NCI-H2107 treated with DMSO at 0.1 percent for 48 hours (cell line): ENCODE measurements at regions not wholly inside any gene's neighbourhood (a gene's known extent, or its start where the extent isn't known, plus 50 kb on each side); places are given as distances from the start of the nearest gene placed in this dataset.
A peak's percentile ranks its signal among the peaks of the same experiment; 100 is the strongest.

Experiments used
- DNase-seq: peaks from one replicate; lab custom pipeline; 2025; ENCODE audit not compliant: unreplicated experiment; lab: John Stamatoyannopoulos, UW

DNA sequence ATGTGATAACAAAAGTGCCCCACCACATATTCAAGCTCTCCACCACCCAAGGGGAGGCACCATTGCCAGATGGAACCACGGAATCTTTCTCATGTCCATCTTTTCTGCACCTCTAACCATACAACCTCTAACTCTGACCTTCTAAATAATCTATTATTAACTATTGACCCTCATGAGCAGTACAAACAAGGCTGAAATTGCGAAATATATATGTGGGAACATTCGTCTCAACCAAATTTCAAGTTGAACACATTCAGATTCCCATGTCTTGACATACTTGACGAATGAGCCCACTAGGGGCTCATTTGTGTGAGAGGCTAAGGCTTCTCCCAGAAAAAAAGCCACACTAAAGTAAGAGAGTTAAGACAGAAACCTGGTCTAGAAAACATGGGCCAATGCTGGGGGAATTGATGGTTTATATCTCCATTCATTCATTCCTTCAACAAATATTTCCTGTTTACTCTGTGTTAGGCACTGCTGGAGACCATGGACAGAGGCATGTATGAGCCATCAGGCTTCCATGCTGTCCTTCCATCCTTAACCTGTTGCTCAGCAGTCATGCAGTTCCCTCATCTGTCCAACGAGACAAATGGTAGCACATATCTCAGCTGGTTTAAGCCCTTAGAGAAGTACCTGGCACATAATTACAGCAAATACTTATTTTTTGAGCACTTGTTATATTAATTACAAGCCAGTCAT is 130.4 kb downstream of the ESM1 start:
- DNase-seq = no peak

DNA sequence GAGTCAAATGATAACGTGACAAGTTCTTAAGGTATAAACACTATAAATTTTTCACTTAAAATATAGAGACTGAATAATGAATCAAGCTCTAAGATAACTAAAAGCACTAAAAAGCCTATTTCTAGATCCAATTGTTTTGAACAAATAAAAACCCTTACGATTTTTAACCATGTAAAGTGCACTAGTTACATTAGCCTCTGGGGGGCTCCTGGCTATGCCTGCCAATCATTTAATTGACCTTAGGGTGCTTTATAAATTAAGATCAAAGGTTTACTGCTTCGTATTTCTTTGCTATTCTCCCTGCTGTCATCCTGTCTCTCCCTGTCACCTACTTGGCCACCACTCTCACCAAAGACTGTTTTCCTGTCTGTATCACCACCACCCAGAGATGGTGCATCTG is 133.4 kb downstream of the ESM1 start:
- no peak for DNase-seq

GRCh38 chr5:54851449-54851848 is 133.9 kb downstream of the ESM1 start:
- no peak for DNase-seq

- peak; percentile 22 for DNase-seq
These were observed 136.8 kb downstream of the ESM1 start for GRCh38 chr5:54848581-54848980.

GRCh38 chr5:54845567-54845941 is 139.8 kb downstream of the ESM1 start:
- no peak for DNase-seq

DNA sequence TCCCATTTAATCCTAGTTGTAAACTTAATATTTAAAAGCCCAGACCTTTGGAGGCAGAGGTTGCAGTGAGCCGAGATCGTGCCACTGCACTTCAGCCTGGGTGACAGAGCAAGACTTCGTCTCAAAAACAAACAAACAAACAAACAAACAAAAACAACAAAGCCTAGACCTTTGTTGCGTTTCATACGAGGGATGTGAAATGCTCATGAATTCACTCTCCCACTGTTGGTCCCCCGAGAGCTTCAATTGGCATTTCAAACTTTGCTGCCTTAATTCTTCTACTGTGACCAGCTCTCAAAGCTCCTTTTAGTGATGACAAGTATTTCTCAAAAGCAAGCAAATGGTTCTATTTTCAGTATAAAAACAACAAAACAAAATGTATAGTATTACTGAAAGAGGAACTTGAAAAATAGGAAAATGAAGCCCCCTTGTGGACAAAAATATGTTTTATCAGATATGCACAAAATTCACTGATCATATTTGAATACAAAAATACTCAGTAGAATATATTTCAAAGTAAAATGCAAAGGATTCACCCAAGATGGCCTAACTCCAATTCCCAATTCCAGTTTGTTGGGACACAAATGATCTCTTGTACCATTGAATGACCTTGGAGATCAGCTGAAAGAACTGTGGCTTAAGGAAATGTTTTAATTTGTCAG is 140.4 kb downstream of the ESM1 start:
- no peak for DNase-seq

- DNase-seq = no peak
These were observed 141.1 kb downstream of the ESM1 start for GRCh38 chr5:54844266-54844665.

DNA sequence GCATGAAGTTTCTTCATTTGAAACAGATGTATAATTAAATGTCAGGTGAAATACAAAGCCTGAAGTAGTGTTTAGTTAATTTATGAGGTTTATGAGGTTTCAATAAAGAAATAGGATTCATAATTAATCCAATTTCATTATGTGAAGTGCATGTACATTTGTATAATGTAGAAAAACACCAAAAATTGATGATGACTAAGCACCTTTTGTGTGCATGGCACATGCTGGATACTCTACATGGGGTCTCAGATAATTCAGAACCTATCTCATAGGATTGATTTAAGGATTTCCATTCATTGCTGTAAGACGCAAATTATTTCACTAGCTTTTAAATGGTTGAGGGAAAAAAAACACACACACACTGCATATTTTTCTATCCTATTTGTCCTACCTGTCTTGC is 143.9 kb downstream of the ESM1 start:
- no peak for DNase-seq

- peak; percentile 5 for DNase-seq
These were observed 146.6 kb downstream of the ESM1 start for GRCh38 chr5:54838843-54839242.

GRCh38 chr5:54837981-54838380 is 147.4 kb downstream of the ESM1 start:
- no peak for DNase-seq

GRCh38 chr5:54837093-54837492 is 148.3 kb downstream of the ESM1 start:
- no peak for DNase-seq

DNA sequence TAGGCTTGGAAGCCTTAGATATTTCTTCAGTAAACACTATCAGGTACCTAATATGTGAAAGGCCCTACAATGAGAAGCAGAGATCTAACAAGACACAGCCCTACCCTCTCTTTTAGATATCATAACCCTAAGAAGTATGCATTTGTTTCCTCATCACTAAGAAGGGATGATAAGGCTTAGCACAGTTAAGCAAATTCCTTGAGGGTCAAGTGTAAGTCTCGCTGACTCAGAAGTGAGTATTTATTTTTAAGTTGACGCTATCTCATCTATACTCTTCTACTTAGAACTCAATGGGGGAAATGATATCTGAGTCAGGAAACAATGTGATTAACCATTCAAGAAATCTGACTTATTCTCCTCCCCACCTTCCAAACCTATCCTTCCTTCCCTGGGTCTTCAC is 149.7 kb downstream of the ESM1 start:
- DNase-seq = no peak

DNA sequence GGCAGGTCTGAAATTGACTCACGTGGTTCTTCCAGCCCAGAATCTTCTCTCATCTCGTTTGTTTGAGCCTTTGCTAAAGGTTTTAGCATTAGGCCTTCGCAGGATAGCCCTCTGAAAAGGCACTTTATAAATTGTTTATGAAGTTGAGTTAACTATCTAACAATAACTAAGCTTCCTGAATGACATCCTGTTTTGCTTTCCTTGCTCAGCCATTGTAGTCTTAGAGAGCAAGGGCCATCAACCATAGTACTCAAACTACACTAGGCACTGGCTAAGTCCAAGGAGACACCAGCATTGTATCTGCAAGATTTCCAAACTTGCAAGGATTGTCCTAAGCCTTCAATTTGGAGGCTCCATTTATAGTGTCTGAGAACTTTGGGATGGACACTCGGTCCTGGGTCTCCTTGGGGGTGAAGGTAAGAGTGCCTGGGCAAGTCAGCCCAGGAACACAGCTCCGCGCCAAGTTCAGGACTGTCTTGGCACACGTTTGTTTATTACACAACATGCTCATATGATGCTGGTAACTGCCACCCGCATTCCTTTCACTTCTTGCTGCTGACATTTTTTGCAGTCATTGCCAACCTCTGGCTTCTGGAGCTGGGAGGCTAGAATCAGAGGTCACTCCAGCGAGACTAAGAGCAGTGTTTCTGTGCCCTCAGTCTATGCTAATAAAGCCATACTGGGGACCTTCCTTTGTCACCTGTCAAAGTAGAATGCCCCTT is 151.1 kb downstream of the ESM1 start:
- no peak for DNase-seq

GRCh38 chr5:54833590-54833989 is 151.8 kb downstream of the ESM1 start:
- DNase-seq = no peak

GRCh38 chr5:54832858-54833257 is 152.5 kb downstream of the ESM1 start:
- no peak for DNase-seq

- DNase-seq = no peak
These were observed 153.3 kb downstream of the ESM1 start for GRCh38 chr5:54832045-54832444.

DNA sequence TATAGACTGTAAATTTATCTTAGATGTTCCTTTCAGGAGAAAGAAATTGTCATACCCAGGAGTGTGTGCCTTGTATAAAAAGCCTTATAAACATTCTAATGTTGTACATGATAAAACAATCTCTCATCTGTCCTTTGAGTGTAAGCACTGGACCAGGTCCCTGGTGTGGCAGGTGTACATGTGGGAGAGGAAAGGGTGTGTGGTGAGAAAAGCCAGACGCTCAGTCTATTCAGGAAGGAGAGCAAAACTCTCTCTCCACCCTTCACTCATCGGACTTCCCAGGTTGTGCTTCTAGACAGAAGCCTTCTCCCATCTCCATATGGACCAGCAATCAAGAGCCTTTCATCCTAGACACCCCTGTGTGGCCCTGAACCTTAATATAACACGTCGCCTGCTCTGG is 154.2 kb downstream of the ESM1 start:
- DNase-seq = no peak

GRCh38 chr5:54829676-54830535 is 155.5 kb downstream of the ESM1 start:
- DNase-seq = no peak

GRCh38 chr5:54829102-54829501 is 156.3 kb downstream of the ESM1 start:
- no peak for DNase-seq

GRCh38 chr5:54828151-54828550 is 157.2 kb downstream of the ESM1 start:
- DNase-seq = no peak

GRCh38 chr5:54825005-54825404 is 160.4 kb downstream of the ESM1 start:
- DNase-seq = no peak
